22Rv1 (cell line): ENCODE measurements at regions not wholly inside any gene's neighbourhood (a gene's known extent, or its start where the extent isn't known, plus 50 kb on each side); places are given as distances from the start of the nearest gene placed in this dataset.

ENCODE experiments used
- H3K27ac ChIP-seq: fragments of 450-650 bp; 2 replicates; pipeline ENCODE4 v1.5.1; 2017
- ZFX ChIP-seq: fragments of 450-650 bp; IDR thresholded peaks from 2 replicates; pipeline ENCODE4 v1.6.1; 2017; ENCODE audit warnings: antibody characterized with exemption, borderline replicate concordance
- TF ChIP-seq, protein P1 (sequence below): fragments of 450-650 bp; IDR thresholded peaks from 2 replicates; pipeline ENCODE4 v1.5.1; 2017; ENCODE audit warnings: mild to moderate bottlenecking

DNA sequence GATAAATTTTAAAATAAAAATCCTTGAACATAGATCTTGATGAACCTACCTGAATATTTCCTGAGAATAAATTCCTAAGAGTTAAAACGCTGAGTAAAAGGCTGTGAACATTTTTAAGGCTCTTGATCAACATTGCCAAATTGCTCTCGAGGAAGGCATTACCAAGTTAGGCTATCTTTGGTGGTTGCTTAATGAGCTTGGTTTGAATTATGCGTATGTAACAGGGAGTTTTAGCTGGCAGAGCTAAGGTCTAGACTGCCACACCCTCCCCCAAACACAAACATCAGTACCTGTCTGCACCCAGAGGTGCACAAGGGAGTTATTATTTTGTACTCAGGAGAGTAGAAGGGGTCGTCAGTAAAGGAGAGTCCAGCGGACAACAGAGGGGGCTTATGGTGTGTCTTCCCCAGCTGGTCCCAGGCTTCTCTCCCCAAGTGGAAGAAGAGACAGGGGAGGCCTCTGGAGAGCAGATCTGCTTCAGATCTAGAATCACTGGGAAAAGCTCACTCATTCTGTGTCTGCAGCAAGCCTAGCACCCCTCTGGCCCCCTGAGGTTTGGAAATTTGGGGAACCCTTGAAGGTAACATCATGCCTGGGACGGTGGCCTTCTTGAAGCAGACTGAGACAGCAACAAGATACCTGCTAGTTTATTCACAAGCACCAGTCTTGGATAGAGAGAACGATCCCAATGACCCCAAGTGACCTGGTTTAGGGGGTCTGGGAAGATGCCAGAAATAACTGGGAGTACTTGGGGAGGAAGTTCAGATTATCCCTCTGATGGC lies 197.2 kb upstream of the ID2 start:
- TF ChIP-seq, protein P1, sequence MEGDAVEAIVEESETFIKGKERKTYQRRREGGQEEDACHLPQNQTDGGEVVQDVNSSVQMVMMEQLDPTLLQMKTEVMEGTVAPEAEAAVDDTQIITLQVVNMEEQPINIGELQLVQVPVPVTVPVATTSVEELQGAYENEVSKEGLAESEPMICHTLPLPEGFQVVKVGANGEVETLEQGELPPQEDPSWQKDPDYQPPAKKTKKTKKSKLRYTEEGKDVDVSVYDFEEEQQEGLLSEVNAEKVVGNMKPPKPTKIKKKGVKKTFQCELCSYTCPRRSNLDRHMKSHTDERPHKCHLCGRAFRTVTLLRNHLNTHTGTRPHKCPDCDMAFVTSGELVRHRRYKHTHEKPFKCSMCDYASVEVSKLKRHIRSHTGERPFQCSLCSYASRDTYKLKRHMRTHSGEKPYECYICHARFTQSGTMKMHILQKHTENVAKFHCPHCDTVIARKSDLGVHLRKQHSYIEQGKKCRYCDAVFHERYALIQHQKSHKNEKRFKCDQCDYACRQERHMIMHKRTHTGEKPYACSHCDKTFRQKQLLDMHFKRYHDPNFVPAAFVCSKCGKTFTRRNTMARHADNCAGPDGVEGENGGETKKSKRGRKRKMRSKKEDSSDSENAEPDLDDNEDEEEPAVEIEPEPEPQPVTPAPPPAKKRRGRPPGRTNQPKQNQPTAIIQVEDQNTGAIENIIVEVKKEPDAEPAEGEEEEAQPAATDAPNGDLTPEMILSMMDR, result no peak
- TF ChIP-seq ZFX, result no peak
- H3K27ac ChIP-seq, result no peak overlapping the region

DNA sequence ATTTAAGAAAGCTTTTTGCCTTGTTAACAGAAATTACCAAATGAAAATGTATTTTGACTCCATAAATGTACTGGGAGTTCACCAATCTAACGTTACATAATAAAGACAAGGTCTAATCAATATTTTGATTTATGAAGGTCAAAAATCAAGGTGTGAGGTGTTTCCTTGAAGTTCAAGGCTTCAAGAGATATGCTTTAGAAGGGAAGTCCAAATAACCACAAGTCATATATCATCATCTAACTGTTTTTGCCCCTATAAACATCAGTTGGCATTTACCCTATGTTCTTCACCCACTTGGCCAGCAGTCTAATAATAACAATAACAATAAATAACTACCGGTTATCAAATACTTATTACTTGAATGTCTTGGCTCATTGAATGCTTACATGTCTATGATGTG lies 196.1 kb upstream of the ID2 start:
- no peak for TF ChIP-seq ZFX
- TF ChIP-seq, protein P1, result no peak
- H3K27ac ChIP-seq, result no peak overlapping the region

DNA sequence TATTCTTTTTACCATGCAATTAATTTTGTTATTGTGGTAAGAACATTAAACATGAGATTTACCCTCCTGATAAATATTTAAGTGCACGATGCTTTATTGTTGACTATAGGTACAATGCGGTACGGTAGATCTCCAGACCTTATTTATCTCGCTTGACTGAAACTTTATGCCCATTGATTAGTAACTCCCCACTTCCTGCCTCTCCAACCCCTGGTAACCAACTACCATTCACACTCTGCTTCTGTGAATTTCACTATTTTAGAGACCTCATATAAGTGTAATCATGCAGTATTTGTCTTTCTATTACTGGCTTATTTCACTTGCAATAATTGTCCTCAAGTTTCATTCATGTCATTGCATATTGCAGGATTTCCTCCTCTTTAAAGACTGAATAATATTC lies 195.7 kb upstream of the ID2 start:
- no peak overlapping the region for H3K27ac ChIP-seq
- TF ChIP-seq, protein P1, result no peak
- no peak for TF ChIP-seq ZFX

DNA sequence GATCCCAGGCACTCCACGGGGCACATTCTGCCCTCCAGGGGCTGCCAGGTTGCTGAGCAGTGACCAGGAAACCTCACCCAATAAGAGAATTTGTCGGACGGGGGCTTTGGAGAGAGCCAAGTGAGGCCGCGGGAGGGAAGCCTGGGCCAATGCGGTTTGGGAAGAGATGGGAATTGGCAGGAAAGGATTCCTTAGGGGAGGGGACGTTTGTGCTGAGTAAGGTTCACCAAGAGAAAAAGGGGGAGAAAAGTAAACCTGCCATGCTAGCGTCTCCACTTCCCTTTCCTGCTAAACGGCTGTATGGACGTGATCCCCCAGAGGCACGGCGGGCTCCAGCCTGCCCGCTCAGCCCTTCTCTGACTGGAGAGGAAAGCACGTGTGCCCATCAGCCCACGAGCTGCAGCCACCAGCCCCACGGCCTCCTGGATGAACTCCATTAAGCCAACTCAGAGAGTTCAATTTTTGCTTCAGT lies 194.4 kb upstream of the ID2 start:
- H3K27ac ChIP-seq, result no peak overlapping the region
- TF ChIP-seq, protein P1, result no peak

DNA sequence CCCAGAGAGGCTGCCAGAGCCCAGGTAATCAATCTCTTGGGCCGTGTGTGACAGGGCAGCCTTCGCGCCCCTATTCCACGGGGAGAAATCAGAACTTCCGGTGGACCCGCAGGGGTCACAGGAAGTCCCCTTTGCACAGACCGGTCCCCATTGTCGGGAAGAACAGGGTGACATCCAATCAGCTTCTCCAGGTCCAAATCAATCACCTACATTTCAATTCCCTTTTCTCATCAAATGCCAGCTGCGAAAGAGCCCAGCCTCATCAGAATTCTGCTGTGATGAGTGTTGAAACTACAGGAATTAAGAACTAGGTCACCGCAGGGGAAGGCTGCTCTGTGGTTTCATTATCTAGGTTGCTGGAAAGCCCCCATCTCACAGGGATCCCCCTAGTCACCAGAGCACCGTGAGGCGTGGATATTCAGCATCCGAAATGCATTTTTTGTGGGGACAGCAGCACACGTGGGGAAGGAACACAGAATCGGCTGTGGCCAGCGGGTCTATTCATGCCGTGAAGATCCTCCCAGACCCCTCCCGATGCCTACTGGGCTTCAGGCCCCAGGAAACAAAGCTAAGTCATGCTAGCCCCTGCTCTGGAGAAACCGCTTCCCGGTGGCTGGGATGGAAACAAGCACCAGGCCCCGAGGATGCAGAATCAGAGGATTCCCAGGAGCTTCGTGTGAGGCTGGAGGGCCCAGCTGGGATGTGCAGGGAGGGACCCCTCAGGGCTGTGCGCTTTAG lies 193.7 kb upstream of the ID2 start:
- TF ChIP-seq, protein P1, result no peak
- no peak for TF ChIP-seq ZFX
- no peak overlapping the region for H3K27ac ChIP-seq

DNA sequence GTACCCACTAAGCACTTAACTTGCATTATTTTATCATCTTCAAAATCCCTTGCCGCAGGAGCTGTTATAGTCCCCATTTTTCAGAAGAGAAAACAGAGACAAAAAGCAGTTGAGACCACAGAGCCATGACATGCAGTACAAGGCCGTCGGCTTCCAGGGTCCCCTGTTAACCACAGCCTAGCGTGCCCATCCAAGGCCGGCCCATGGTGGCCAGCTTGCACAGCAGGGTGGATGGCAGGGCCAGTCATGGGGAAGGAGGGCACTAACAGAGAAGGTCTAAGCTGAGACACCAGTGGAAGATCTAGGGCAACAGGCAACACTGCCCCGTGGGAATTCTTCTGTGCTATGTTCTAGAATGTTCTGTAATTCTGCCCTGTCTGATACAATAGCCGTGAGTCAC lies 192.6 kb upstream of the ID2 start:
- no peak overlapping the region for H3K27ac ChIP-seq
- no peak for TF ChIP-seq ZFX

DNA sequence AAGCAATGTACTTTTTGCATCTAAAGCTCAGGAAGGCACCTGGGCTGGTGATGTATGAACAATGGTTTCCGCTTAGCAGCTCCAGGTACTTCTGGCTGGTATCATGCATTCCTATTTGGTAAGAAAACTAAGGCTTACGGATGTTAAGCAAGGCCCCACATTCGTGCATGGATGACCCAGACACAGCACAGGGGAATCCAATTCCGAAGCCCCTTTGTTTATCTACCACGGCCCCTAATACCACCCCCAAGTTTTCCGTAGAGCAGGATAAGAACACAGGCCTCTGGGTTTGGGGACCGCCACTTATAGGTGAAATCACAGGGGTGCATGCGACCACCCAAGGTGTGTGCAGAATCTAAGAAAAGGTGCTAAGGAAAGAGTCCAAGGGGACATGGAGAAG lies 192.1 kb upstream of the ID2 start:
- TF ChIP-seq, protein P1, result no peak
- no peak for TF ChIP-seq ZFX
- H3K27ac ChIP-seq, result no peak overlapping the region
